Endothelial cell of umbilical vein (primary cell): ENCODE measurements at regions not wholly inside any gene's neighbourhood (a gene's known extent, or its start where the extent isn't known, plus 50 kb on each side); places are given as distances from the start of the nearest gene placed in this dataset.

ENCODE experiments used
- BruUV-seq: library from RNA; stranded (reverse); fragments of 400-500 nt; replicated peaks from 2 replicates; lab custom pipeline; 2021; lab: Mats Ljungman, UMichigan
- CTCF ChIA-PET: fragments of 300-600, 350-600 bp; sonication (Branson Sonifier 250); formaldehyde crosslinking; loops from one replicate; lab custom pipeline; 2021; ENCODE audit warnings: antibody characterized with exemption, inconsistent platforms; lab: Charles Lee
- POLR2A ChIA-PET: fragments of 300-600, 350-600 bp; sonication (Branson Sonifier 250); formaldehyde crosslinking; loops from one replicate; lab custom pipeline; 2021; ENCODE audit warnings: antibody characterized with exemption, inconsistent platforms; lab: Charles Lee
- DNase-seq: peaks from one replicate; pipeline ENCODE4 v3.0.0-alpha.2; 2011; ENCODE audit warnings: low read depth, low spot score
- FAIRE-seq: peaks from 2 replicates; lab custom pipeline; 2011; peaks lifted over from hg19 to GRCh38; lab: Jason Lieb, UNC
- H2AFZ ChIP-seq: 2 replicates; pipeline ENCODE4 v1.6.0; 2012; ENCODE audit warnings: low read depth, low read length, control low read depth, inconsistent platforms
- H3K27ac ChIP-seq: 2 replicates; pipeline ENCODE4 v1.5.1; 2011; ENCODE audit warnings: low read depth, mild to moderate bottlenecking, control low read depth, low read length, moderate library complexity; ENCODE audit not compliant: insufficient read depth
- H3K27me3 ChIP-seq, 2 experiments: 2 replicates each; pipeline versions ENCODE4 v1.6.0 to v1.6.1; 2011; ENCODE audit warnings: low read length in 2 of 2, mixed read lengths in 1 of 2; ENCODE audit not compliant: control insufficient read depth in 2 of 2, insufficient read depth in 2 of 2
- H3K36me3 ChIP-seq, 2 experiments: 2 replicates in 1 of 2; 3 replicates in 1 of 2; pipeline ENCODE4 v1.5.1; 2011; ENCODE audit warnings: low read length in 2 of 2, mild to moderate bottlenecking in 1 of 2, moderate library complexity in 1 of 2; ENCODE audit not compliant: control insufficient read depth in 2 of 2, insufficient read depth in 2 of 2; ENCODE audit errors: extremely low read depth in 1 of 2
- H3K4me1 ChIP-seq: 3 replicates; pipeline ENCODE4 v1.5.1; 2011; ENCODE audit warnings: mild to moderate bottlenecking, low read length; ENCODE audit not compliant: control insufficient read depth, insufficient read depth; ENCODE audit errors: extremely low read depth
- H3K4me2 ChIP-seq: 2 replicates; pipeline ENCODE4 v1.6.1; 2011; ENCODE audit warnings: low read length, control low read depth, mixed read lengths; ENCODE audit not compliant: insufficient read depth
- H3K4me3 ChIP-seq, 3 experiments: fragments of 200-600 bp in 1 of 3; sonication (generic), shearing (Covaris generic) in 1 of 3; replicated peaks in 1 of 3; 2 replicates each; pipeline ENCODE4 v1.5.1; 2011 to 2016; ENCODE audit warnings: control low read depth in 3 of 3, low read length in 3 of 3, mild to moderate bottlenecking in 2 of 3, inconsistent platforms in 1 of 3, low read depth in 1 of 3, moderate library complexity in 1 of 3; ENCODE audit not compliant: insufficient read depth in 1 of 3
- H3K79me2 ChIP-seq: 2 replicates; pipeline ENCODE4 v1.6.0; 2012; ENCODE audit warnings: low read length, inconsistent platforms; ENCODE audit not compliant: control insufficient read depth, insufficient read depth
- H3K9ac ChIP-seq: replicated peaks from 2 replicates; pipeline ENCODE3; 2011; ENCODE audit warnings: low read length, control low read depth; ENCODE audit not compliant: insufficient read depth; ENCODE audit errors: extremely low read depth
- H3K9me1 ChIP-seq: replicated peaks from 3 replicates; pipeline ENCODE4 v1.6.0; 2011; ENCODE audit warnings: mild to moderate bottlenecking, low read length; ENCODE audit not compliant: control insufficient read depth, insufficient read depth; ENCODE audit errors: extremely low read depth
- H3K9me3 ChIP-seq: replicated peaks from 2 replicates; pipeline ENCODE4 v1.5.1; 2012; ENCODE audit warnings: low read length, inconsistent platforms; ENCODE audit not compliant: control insufficient read depth, insufficient read depth
- H4K20me1 ChIP-seq: replicated peaks from 2 replicates; pipeline ENCODE3; 2011; ENCODE audit warnings: mild to moderate bottlenecking, low read length; ENCODE audit not compliant: control insufficient read depth, insufficient read depth; ENCODE audit errors: extremely low read depth
- EZH2 ChIP-seq: IDR thresholded peaks from 2 replicates; pipeline ENCODE4 v1.6.1; 2012; ENCODE audit warnings: borderline replicate concordance, low read depth, mild to moderate bottlenecking, moderate library complexity, low read length, inconsistent platforms; ENCODE audit not compliant: severe bottlenecking
- FOS ChIP-seq: IDR thresholded peaks from 2 replicates; pipeline ENCODE4 v1.6.1; 2011; ENCODE audit warnings: mild to moderate bottlenecking, low read length, moderate library complexity, borderline replicate concordance; ENCODE audit not compliant: insufficient read depth
- GATA2 ChIP-seq: IDR thresholded peaks from 2 replicates; pipeline ENCODE4 v1.7.0; 2011; ENCODE audit warnings: low read depth, mild to moderate bottlenecking, moderate library complexity, mixed read lengths, low read length; ENCODE audit not compliant: insufficient read length, insufficient read depth
- JUN ChIP-seq: IDR thresholded peaks from 2 replicates; pipeline ENCODE4 v1.6.1; 2011; ENCODE audit warnings: borderline replicate concordance, low read depth; ENCODE audit not compliant: insufficient read length, insufficient read depth
- MYC ChIP-seq: IDR thresholded peaks from one replicate; pipeline ENCODE4 v1.6.1; 2011; ENCODE audit warnings: mild to moderate bottlenecking, low read depth, low read length
- POLR2A ChIP-seq: IDR thresholded peaks from 2 replicates; pipeline ENCODE4 v1.6.1; 2012; ENCODE audit warnings: low read depth, mild to moderate bottlenecking, control low read depth, low read length
- POLR2AphosphoS5 ChIP-seq: IDR thresholded peaks from 2 replicates; pipeline ENCODE4 v1.6.1; 2012; ENCODE audit warnings: low read depth, mild to moderate bottlenecking, control low read depth, low read length, moderate library complexity; ENCODE audit not compliant: insufficient read depth
- dilution Hi-C: fragments of 300-500 bp; cut with MboI; formaldehyde crosslinking; loops from one replicate; pipeline ENCODE4 v1.15.0; 2019; ENCODE audit warnings: low sequenced_read_pairs; ENCODE audit not compliant: extremely low pct_ligation_motif_present
- intact Hi-C: fragments of 100-400 bp; cut with micrococcal nuclease; formaldehyde crosslinking; loops from one replicate; pipeline ENCODE4 v1.10.0; 2022
- TF ChIP-seq, protein P1 (sequence below): IDR thresholded peaks from 2 replicates; pipeline ENCODE4 v1.6.1; 2011; ENCODE audit not compliant: insufficient read depth, insufficient read length
- TF ChIP-seq, protein P2 (sequence below), 2 donors: IDR thresholded peaks; 1 replicate in 1 of 2; 2 replicates in 1 of 2; pipeline ENCODE4 v1.5.1; 2011; ENCODE audit warnings: low read length in 2 of 2, mild to moderate bottlenecking in 2 of 2, moderate library complexity in 2 of 2, control low read depth in 1 of 2, inconsistent platforms in 1 of 2, low read depth in 1 of 2; ENCODE audit not compliant: insufficient read depth in 1 of 2; ENCODE audit errors: extremely low read depth in 1 of 2

GRCh38 chr3:118239253-118239652 lies 795.4 kb downstream of the IGSF11 start:
- no peak overlapping the region for H2AFZ ChIP-seq
- no peak overlapping the region for H3K4me2 ChIP-seq
- H3K9ac ChIP-seq = no peak overlapping the region
- H3K27me3 ChIP-seq = no peaks in the 10 kb centered on the region
- no peaks in the 10 kb centered on the region for H3K36me3 ChIP-seq
- ChIA-PET CTCF (no interaction called here), POLR2A (no interaction called here)
- intact Hi-C loops (no loop called here), dilution Hi-C loops (no loop called here)
- no peaks in the 10 kb centered on the region for H4K20me1 ChIP-seq
- no peaks in the 10 kb centered on the region for H3K79me2 ChIP-seq
- BruUV-seq = no TSS peak
- no peaks in the 10 kb centered on the region for H3K4me1 ChIP-seq
- peaks cover 6% of the 10 kb centered on the region for H3K9me3 ChIP-seq
- FAIRE-seq = no peak
- H3K9me1 ChIP-seq = no peaks in the 10 kb centered on the region
- H3K27ac ChIP-seq = no peak overlapping the region
- TF ChIP-seq EZH2 (no peak), FOS (no peak), POLR2A (no peak), JUN (no peak), GATA2 (no peak), POLR2AphosphoS5 (no peak), MYC (no peak)
- TF ChIP-seq, protein P1, sequence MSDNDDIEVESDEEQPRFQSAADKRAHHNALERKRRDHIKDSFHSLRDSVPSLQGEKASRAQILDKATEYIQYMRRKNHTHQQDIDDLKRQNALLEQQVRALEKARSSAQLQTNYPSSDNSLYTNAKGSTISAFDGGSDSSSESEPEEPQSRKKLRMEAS = no peak
- TF ChIP-seq, protein P2, sequence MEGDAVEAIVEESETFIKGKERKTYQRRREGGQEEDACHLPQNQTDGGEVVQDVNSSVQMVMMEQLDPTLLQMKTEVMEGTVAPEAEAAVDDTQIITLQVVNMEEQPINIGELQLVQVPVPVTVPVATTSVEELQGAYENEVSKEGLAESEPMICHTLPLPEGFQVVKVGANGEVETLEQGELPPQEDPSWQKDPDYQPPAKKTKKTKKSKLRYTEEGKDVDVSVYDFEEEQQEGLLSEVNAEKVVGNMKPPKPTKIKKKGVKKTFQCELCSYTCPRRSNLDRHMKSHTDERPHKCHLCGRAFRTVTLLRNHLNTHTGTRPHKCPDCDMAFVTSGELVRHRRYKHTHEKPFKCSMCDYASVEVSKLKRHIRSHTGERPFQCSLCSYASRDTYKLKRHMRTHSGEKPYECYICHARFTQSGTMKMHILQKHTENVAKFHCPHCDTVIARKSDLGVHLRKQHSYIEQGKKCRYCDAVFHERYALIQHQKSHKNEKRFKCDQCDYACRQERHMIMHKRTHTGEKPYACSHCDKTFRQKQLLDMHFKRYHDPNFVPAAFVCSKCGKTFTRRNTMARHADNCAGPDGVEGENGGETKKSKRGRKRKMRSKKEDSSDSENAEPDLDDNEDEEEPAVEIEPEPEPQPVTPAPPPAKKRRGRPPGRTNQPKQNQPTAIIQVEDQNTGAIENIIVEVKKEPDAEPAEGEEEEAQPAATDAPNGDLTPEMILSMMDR (IDR thresholded peaks at IDR 0.05; ENCODE audit: extremely low read depth in 1 of 2, insufficient read depth in 1 of 2, low read depth in 1 of 2, low read length in 2 of 2) = no peak
- DNase-seq = no peak
- H3K4me3 ChIP-seq = no peak overlapping the region
